ENCODE measurements at regions not wholly inside any gene's neighbourhood (a gene's known extent, or its start where the extent isn't known, plus 50 kb on each side); places are given as distances from the start of the nearest gene placed in this dataset.
A peak's percentile ranks its signal among the peaks of the same experiment; 100 is the strongest.

- H3K36me3 ChIP-seq: no peaks in the 10 kb centered on the region
- H3K27ac ChIP-seq: peak overlapping the region; percentile 13; the same call in 1 of the 2 replicates
- no peak for DNase-seq
- H3K27me3 ChIP-seq (ENCODE audit: insufficient read depth, low read depth, severe bottlenecking): no peaks in the 10 kb centered on the region
- peaks cover 4% of the 10 kb centered on the region for H3K9me3 ChIP-seq (ENCODE audit: severe bottlenecking)
- TF ChIP-seq, protein P1, sequence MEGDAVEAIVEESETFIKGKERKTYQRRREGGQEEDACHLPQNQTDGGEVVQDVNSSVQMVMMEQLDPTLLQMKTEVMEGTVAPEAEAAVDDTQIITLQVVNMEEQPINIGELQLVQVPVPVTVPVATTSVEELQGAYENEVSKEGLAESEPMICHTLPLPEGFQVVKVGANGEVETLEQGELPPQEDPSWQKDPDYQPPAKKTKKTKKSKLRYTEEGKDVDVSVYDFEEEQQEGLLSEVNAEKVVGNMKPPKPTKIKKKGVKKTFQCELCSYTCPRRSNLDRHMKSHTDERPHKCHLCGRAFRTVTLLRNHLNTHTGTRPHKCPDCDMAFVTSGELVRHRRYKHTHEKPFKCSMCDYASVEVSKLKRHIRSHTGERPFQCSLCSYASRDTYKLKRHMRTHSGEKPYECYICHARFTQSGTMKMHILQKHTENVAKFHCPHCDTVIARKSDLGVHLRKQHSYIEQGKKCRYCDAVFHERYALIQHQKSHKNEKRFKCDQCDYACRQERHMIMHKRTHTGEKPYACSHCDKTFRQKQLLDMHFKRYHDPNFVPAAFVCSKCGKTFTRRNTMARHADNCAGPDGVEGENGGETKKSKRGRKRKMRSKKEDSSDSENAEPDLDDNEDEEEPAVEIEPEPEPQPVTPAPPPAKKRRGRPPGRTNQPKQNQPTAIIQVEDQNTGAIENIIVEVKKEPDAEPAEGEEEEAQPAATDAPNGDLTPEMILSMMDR (IDR thresholded peaks at IDR 0.05; ENCODE audit: low read depth, low read length): no peak
- H3K4me3 ChIP-seq (ENCODE audit: low read depth, low read length): no peak overlapping the region
These were observed 176.0 kb upstream of the RPL38 start for GRCh38 chr17:74027444-74027843.

DNA sequence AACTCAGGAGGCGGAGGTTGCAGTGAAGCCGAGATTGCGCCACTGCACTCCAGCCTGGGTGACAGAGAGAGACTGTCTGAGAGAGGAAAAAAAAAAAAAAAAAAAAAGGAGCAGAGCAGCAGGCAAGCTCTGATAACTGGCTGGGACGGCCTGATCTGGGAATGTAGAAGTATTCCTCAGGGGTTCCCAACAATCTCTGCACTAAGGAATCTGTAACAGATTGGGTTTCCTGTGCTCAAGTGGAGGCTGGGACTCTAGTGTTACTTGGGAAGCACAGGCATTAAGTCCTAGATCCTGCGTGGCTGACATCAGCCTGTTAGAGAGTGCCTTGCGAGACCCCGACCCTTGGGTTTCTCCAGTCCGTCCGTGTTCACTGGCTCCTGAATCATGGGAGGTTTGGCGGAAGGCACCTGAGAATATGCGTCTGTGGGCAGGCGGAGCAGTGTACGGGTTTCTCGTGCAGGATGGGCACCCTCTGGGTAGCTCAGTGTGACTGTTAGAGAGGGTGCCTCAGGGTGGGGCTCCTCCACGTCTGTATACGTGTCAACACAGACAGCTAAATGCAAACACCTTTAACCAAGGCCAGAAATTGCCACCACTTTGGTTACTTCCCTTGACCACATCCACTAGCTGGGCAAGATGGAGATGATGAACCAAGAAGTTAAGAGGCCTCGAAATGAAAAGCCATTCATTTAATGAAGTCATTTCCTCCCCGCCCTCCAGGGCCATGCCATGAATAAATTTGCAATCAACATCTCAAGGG, 174.9 kb upstream of the RPL38 start:
- Histone ChIP-seq H3K4me3 (ENCODE audit: low read depth, low read length) (no peak overlapping the region), H3K27me3 (ENCODE audit: insufficient read depth, low read depth, severe bottlenecking) (no peaks in the 10 kb centered on the region), H3K36me3 (no peaks in the 10 kb centered on the region), H3K9me3 (ENCODE audit: severe bottlenecking) (peaks cover 4% of the 10 kb centered on the region), H3K27ac (no peak overlapping the region)
- DNase-seq: no peak
- TF ChIP-seq, protein P1 (IDR thresholded peaks at IDR 0.05; ENCODE audit: low read depth, low read length): no peak

DNA sequence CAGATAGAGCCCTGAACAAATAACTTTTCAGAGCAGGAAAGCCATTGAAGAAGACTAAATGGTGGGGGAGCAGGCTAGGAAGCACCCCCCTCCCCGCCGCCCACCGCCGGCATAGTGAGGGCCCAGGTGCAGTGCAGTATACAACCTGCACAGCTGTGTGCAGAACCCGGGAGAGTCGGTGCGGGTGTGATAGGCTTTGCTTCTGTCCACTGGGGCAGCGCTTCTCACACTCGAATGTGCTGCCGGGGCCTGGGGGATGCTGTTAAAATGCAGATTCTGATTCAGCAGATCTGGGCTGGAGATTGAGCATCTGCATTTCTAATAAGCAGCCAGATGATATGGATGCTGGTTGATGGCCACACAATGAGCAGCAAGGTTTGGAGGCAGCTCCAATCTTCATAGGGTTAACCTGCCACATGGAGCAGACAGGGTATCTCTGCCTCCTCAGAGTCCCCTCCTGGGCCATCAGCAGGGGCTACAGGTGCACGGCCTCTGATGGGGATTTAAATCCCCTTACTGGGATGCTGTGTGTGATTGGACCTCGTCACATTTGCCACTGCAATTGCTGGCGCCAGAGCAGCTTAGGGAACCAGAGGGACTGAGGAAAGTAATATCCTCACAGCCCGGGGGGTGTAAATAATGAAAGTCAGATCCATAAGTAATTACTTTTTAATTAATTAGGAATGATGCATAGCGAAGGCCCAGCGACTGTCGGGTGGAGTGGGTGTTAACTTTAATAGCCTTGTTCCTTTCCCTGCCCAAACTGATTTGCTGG, 172.0 kb upstream of the RPL38 start:
- no peaks in the 10 kb centered on the region for H3K27me3 ChIP-seq (ENCODE audit: insufficient read depth, low read depth, severe bottlenecking)
- TF ChIP-seq, protein P1 (IDR thresholded peaks at IDR 0.05; ENCODE audit: low read depth, low read length): no peak
- H3K9me3 ChIP-seq (ENCODE audit: severe bottlenecking): no peaks in the 10 kb centered on the region
- peak overlapping the region; percentile 60 for H3K27ac ChIP-seq
- DNase-seq: peak; percentile 82
- H3K36me3 ChIP-seq: no peaks in the 10 kb centered on the region
- no peak overlapping the region for H3K4me3 ChIP-seq (ENCODE audit: low read depth, low read length)

DNA sequence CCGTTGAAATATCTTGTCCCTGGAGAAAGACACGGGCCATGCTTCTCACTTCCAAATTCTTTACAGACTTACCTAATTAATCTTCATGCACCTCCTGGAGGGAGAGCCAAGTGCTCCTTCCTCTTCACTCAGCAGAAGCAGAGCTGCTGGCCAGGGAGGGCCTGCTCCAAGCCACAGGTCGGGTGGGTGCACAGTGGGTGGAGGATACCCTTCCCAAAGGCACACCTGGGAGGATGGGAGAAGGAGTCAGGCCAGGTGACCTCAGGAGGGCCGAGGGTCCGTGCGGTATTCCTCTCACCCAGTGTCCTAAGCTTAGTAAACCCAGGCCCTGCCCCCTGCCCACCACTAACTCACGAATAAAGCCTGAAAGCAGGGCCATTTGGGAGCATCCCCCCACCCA, 171.3 kb upstream of the RPL38 start:
- H3K9me3 ChIP-seq (ENCODE audit: severe bottlenecking): no peaks in the 10 kb centered on the region
- TF ChIP-seq, protein P1 (IDR thresholded peaks at IDR 0.05; ENCODE audit: low read depth, low read length): no peak
- peak overlapping the region; percentile 60 for H3K27ac ChIP-seq
- H3K36me3 ChIP-seq: no peaks in the 10 kb centered on the region
- H3K4me3 ChIP-seq (ENCODE audit: low read depth, low read length): no peak overlapping the region
- no peaks in the 10 kb centered on the region for H3K27me3 ChIP-seq (ENCODE audit: insufficient read depth, low read depth, severe bottlenecking)
- DNase-seq: no peak

- Histone ChIP-seq H3K36me3 (no peaks in the 10 kb centered on the region), H3K27me3 (ENCODE audit: insufficient read depth, low read depth, severe bottlenecking) (no peaks in the 10 kb centered on the region), H3K27ac (no peak overlapping the region), H3K9me3 (ENCODE audit: severe bottlenecking) (no peaks in the 10 kb centered on the region), H3K4me3 (ENCODE audit: low read depth, low read length) (no peak overlapping the region)
- DNase-seq: peak; percentile 35
- TF ChIP-seq, protein P1 (IDR thresholded peaks at IDR 0.05; ENCODE audit: low read depth, low read length): no peak
These were observed 166.2 kb upstream of the RPL38 start for GRCh38 chr17:74037320-74037719.
